HG03469 (cell line): ENCODE measurements at regions not wholly inside any gene's neighbourhood (a gene's known extent, or its start where the extent isn't known, plus 50 kb on each side); places are given as distances from the start of the nearest gene placed in this dataset.
"Not testable (repeated sequence)": the region's sequence is repeated elsewhere in the genome, so short reads cannot be mapped to it uniquely, and the experiment has no call there.

Experiments used
- ATAC-seq: cut with Tn5 transposase; IDR thresholded peaks from one replicate; pipeline ENCODE4 v1.9.1; 2021; ENCODE audit warnings: mild to moderate bottlenecking, moderate library complexity, moderate number of reproducible peaks; ENCODE audit not compliant: unreplicated experiment

DNA sequence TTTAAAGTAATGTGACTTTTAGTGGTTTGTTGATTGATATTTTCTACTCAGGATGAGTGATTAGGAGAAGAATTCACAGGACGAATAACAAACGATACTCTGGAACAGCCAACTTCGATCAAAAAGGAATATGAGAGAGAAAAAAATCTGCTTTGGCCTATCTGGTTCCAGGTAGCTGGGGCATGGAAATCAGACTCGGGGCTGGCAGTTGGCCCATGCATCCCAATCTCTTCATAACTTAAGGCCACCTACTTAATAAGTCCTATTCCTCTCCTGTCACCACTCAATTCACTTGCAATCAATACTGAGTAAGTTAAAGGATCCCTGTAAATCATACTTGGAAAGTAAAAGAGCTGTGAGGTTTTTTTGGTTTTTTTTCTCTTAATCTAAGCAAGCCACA lies 1116.2 kb downstream of the SORCS3 start:
- ATAC-seq, result no peak

DNA sequence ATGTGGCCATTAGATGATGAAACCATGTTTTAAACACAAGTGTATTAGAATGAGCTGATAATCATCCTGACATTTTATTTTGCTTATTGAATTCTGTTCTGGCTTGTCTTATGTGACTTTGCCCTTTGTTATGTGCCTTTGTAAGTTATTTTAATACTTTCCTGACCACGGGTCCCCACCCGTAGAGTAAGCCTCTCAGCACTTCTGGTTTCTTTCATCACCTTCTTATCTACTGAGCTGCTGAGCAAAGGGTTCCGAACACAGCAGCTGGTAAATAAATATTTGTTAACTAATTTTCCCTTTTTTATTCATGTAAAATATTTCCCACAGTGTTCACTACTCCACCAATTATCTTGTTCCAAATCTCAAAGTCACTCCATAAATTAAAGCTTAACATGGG lies 1115.3 kb downstream of the SORCS3 start:
- ATAC-seq, result no peak

DNA sequence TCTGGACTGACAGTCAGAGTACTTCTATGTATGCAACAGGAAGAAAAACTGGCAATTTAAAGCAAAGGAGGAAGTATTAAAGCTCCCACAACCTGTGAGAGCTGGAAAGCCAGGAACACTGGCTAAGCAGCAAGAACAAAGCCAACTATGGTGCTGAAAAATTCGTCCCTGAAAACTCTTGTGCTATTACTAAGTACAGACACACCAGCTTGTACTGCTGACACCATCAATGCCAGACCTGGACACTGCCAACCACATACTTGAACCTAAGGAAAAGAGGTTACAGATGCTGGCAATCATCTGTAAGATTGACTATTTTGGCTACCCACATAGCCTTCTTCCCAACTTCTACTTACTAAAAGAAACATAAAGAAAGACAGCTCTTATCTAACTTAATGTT lies 1110.6 kb downstream of the SORCS3 start:
- ATAC-seq, result no peak

- no peak for ATAC-seq
These were observed 1104.6 kb downstream of the SORCS3 start for GRCh38 chr10:105745596-105746148.

- ATAC-seq, result no peak
These were observed 1102.4 kb downstream of the SORCS3 start for GRCh38 chr10:105743343-105744056.

DNA sequence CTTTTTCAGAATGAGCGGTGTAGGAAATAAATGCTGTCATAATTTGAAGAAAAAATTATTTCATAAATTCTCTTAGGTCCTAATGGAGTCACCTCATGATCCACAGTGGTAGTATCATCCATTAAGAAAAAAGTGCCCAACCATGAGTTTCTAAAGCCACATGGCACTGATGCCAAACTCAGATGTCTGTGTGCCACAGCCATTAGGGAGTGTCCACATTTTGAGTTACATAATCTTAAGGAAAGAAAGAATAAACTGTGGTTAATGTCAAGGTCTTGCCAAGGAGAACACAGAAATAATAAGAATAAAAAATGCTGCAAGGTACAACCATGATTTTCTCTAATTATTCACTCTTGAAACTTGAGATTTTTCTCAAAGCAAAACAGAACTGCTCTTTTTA lies 1101.8 kb downstream of the SORCS3 start:
- ATAC-seq, result no peak

GRCh38 chr10:105742184-105742583 lies 1101.1 kb downstream of the SORCS3 start:
- ATAC-seq, result no peak

GRCh38 chr10:105734479-105734878 lies 1093.4 kb downstream of the SORCS3 start:
- ATAC-seq, result no peak

GRCh38 chr10:105733924-105734323 lies 1092.8 kb downstream of the SORCS3 start:
- no peak for ATAC-seq

DNA sequence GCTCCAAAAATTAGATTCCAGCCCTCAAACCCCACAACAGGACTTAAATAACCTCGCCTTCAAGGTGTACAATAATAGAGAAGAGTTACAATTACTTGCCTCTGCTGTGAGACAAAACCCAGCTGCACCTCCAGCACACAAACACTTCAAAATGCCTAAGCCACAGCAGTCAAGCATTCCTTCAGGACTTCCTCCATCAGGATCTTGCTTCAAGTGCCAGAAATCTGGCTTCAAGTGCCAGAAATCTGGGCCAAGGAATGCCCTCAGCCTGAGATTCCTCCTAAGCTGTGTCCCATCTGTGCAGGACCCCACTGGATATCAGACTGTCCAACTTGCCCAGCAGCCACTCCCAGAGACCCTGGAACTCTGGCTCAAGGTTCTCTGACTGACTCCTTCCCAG lies 1088.3 kb downstream of the SORCS3 start:
- ATAC-seq, result no peak

DNA sequence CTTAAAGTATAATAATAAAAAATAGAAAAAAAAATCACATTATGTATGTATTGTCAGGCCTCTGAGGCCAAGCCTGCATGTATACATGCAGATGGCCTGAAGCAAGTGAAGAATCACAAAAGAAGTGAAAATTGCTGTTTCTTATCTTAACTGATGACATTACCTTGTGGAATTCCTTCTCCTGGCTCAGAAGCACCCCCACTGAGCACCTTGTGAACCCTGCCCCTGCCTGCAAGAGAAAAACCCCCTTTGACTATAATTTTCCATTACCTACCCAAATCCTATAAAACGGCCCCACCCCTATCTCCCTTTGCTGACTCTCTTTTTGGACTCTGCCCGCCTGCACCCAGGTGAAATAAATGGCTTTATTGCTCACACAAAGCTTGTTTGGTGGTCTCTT lies 1086.5 kb downstream of the SORCS3 start:
- ATAC-seq, result not testable (repeated sequence)

DNA sequence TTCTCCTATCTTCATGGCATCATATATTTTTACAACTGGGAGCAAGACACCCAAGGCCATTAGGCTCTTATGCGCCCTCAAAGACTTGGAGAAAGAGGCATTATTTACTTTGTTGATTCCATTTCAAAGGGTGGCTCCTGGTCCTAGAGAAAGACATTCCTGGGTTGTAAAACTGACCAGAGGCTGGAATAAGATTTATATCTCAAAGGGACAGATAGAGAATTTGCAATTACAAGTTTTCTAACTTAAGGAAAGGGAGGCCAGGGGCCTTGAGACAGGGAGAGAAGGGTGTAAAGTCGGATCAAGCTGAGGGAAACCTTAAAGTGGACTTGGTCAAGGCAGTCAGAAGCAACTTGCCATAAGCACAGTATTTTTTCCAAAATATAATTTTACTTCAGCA lies 1086.0 kb downstream of the SORCS3 start:
- no peak for ATAC-seq

DNA sequence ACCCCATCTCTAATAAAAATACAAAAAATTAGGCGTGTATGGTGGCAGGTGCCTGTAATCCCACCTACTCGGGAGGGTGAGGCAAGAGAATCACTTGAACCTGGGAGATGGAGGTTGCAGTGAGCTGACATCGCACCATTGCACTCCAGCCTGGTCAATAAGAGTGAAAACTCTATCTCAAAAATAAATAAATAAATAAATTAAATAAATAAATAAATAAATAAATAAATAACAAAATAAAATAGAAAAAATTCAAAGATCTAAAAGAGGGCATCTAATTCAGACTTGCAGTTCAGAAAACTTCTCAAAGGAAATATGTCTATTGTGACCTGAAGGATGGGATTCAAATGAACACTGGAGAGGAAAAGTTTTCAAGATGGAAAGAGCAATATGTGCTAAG lies 1085.1 kb downstream of the SORCS3 start:
- ATAC-seq, result no peak

GRCh38 chr10:105725007-105725406 lies 1083.9 kb downstream of the SORCS3 start:
- no peak for ATAC-seq

DNA sequence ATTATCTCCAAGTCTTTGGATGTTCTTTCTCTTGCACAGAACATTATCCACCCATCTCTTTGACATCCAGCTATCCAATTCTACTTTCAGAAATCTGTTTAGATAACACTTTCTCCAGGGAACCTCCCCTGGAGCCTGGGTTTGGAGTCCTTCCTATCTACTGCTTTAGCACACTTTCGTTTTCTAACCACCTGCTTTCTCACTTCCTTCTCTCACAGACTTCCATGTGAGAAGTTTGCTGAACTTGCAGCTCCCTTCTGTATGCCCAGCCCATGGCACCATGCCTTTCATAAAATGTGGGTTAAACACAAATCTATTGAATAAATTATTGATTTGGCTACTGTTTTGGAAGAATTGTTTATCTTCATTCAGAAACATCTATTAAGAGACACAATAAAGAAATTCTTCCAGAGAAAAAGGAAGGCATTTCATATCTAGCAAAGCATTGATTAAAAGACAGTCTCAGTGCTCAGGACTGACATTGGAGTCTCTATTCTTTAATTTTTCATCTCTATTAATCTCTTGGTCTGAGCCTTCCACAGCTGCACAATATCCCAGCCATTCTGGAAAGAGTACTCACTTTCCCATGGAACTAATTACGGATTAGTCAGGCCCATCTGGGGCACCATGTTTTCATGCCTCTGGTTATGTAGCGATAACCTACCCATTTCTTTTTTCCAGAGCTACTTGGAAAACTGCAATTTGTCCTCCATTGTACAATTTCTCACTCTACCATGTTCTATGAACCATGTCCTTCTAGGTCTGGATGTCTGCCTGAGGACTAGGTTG lies 1077.3 kb downstream of the SORCS3 start:
- ATAC-seq, result peak; percentile 65

- ATAC-seq, result no peak
These were observed 1073.6 kb downstream of the SORCS3 start for GRCh38 chr10:105714728-105715127.

DNA sequence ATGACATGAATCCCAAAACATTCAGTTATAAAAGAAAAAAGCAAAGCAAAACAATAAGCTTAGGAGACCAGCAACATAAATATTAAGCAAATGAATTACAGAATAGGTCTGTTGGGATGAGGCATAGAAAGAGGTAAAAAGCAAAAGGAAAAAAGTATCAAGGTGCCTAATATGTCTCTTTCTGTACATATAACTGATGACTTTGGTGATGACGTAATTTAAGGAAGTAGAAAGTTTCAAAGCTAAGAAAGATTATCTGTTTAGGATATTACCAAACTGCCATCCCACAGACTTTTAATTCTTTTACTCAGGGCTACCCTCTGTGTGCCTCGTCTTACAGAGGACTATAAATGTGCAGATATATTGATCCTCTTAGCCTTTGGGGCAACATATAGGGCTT lies 1066.5 kb downstream of the SORCS3 start:
- ATAC-seq, result no peak

DNA sequence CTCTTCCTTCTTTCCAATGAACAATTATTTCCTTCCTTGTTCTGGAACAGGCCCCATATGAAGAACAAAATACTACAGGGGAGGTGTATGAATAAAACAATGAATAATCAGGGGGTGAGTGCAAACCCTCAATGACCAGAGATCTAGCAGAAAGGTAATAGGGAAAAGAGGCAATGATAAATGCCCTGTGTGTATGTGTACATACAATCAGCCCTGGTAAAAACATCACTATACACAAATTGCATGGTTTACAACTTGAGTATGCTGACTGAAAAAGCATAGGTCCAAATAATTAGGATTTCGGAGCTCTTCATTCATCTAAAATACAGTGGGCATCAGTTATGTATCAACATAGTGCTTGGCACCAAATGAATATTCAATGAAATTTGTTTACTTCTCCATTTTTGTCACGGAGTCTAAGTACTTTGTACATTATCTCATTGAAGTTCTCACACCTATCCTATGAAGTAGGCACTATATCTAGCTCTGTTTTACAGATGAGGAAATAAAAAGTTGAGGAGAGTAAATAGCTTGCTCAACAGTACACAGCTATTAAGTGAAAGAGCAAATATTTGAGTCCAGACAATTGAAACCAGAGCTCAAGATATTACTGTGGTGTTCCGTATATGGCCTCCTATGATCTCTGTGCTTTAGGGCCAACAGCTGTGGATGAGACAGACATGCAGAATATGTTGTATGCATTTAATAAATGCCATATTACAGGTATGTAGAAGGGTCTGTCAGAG lies 1065.4 kb downstream of the SORCS3 start:
- ATAC-seq, result no peak

DNA sequence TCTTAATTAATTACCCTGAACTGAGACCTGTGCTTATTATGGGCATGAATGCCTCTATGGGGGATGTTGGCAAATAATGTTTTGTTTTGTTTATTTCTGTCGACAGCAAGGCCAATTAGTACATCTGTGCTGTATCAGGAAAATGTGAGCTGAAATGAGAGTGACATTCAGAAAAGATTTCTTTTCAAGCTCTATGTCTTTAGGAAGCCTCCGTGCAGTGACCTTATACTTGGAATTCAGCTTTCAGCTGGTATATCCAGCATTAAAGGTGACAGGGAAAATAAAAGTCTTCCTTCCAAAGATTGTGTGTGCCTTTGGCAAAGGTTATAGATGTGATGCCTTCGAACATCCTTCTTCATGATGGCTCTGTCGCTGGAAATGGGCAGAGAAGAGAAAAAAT lies 1061.1 kb downstream of the SORCS3 start:
- ATAC-seq, result no peak

DNA sequence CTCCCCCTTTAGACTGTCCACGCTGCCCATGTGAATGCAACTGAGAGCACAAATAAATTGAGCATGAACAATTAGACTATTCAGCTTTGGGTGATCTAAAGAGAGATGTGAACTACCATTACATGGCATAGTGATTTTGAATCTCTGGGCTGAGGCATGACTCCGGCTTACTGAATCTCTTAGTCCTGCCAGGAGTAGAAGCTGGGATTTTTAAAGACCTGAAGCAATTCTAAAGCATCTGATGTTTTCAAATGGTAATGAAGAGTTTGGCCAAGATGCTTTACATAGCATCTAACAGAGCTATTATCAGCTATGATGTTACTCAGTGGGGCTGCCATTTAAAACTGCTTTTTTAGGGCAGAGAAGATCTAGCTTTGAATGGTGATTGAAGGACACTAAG lies 1059.1 kb downstream of the SORCS3 start:
- ATAC-seq, result no peak

- ATAC-seq, result no peak
These were observed 1058.4 kb downstream of the SORCS3 start for GRCh38 chr10:105699504-105699903.
